SK-N-SH (cell line): ENCODE measurements at regions not wholly inside any gene's neighbourhood (a gene's known extent, or its start where the extent isn't known, plus 50 kb on each side); places are given as distances from the start of the nearest gene placed in this dataset.

Experiments used
- CTCF ChIA-PET: fragments of 300-600, 350-600 bp; formaldehyde crosslinking; extraction: SDS; loops from one replicate; lab custom pipeline; 2021; lab: Yijun Ruan, JAX
- POLR2A ChIA-PET: fragments of 350-600 bp; sonication (Branson Sonifier 250); formaldehyde crosslinking; extraction: SDS; loops from one replicate; lab custom pipeline; 2020; ENCODE audit warnings: antibody characterized with exemption, inconsistent platforms; lab: Yijun Ruan, JAX
- DNase-seq: peaks from one replicate; pipeline ENCODE4 v3.0.0; 2012
- H2AFZ ChIP-seq: fragments of 200-600 bp; sonication (generic); 2 replicates; pipeline ENCODE4 v1.8.1; 2016; ENCODE audit warnings: antibody characterized with exemption, mild to moderate bottlenecking, low read depth
- H3F3A ChIP-seq: fragments of 200-600 bp; sonication (generic); replicated peaks from 2 replicates; pipeline ENCODE3; 2016; ENCODE audit warnings: antibody characterized with exemption, mild to moderate bottlenecking; ENCODE audit not compliant: insufficient read depth
- H3K27ac ChIP-seq, 2 experiments: fragments of 200-500 bp in 1 of 2; fragments of 200-600 bp in 1 of 2; sonication (Bioruptor generic) in 1 of 2; sonication (generic), shearing (Covaris generic) in 1 of 2; 2 replicates each; pipeline versions ENCODE4 v1.5.1 to v1.6.1; 2014 to 2016; ENCODE audit warnings: low read depth in 2 of 2, inconsistent platforms in 1 of 2, low read length in 1 of 2, mild to moderate bottlenecking in 1 of 2, mixed read lengths in 1 of 2
- H3K27me3 ChIP-seq: fragments of 200-600 bp; sonication (generic), shearing (Covaris generic); 2 replicates; pipeline ENCODE4 v1.6.1; 2016; ENCODE audit warnings: mixed run types; ENCODE audit not compliant: insufficient read depth
- H3K36me3 ChIP-seq, 2 experiments: fragments of 200-500 bp in 1 of 2; fragments of 200-600 bp in 1 of 2; sonication (Bioruptor generic) in 1 of 2; sonication (generic) in 1 of 2; replicated peaks in 1 of 2; 2 replicates each; pipeline versions ENCODE3 to v1.5.1; 2014 to 2016; ENCODE audit warnings: low read length in 1 of 2, mild to moderate bottlenecking in 1 of 2; ENCODE audit not compliant: insufficient read depth in 2 of 2, control insufficient read depth in 1 of 2
- H3K4me1 ChIP-seq, 2 experiments: fragments of 200-500 bp in 1 of 2; fragments of 200-600 bp in 1 of 2; sonication (Bioruptor generic) in 1 of 2; sonication (generic), shearing (Covaris generic) in 1 of 2; 2 replicates each; pipeline versions ENCODE4 v1.5.1 to v1.6.1; 2014 to 2016; ENCODE audit warnings: low read depth in 1 of 2, low read length in 1 of 2, mixed run types in 1 of 2; ENCODE audit not compliant: insufficient read depth in 2 of 2, control insufficient read depth in 1 of 2
- H3K4me2 ChIP-seq: fragments of 200-600 bp; sonication (generic), shearing (Covaris generic); 2 replicates; pipeline ENCODE4 v1.6.1; 2017; ENCODE audit warnings: mixed run types
- H3K4me3 ChIP-seq, 2 experiments: fragments of 200-500 bp in 1 of 2; fragments of 200-600 bp in 1 of 2; sonication (Bioruptor generic) in 1 of 2; sonication (generic), shearing (Covaris generic) in 1 of 2; 2 replicates each; pipeline versions ENCODE4 v1.5.1 to v1.8.1; 2014 to 2016; ENCODE audit warnings: low read depth in 2 of 2, inconsistent platforms in 1 of 2, low read length in 1 of 2, mild to moderate bottlenecking in 1 of 2, mixed read lengths in 1 of 2, moderate library complexity in 1 of 2
- H3K79me2 ChIP-seq: fragments of 200-600 bp; sonication (generic); 2 replicates; pipeline ENCODE4 v1.8.1; 2017; ENCODE audit warnings: mild to moderate bottlenecking; ENCODE audit not compliant: insufficient read depth
- H3K9ac ChIP-seq: fragments of 200-600 bp; sonication (generic); 2 replicates; pipeline ENCODE4 v1.6.1; 2017; ENCODE audit warnings: mixed run types
- H3K9me2 ChIP-seq: fragments of 200-600 bp; sonication (generic); 2 replicates; pipeline ENCODE4 v1.6.1; 2017; ENCODE audit warnings: mixed run types
- H3K9me3 ChIP-seq: fragments of 200-600 bp; sonication (generic); 2 replicates; pipeline ENCODE4 v1.6.1; 2017; ENCODE audit warnings: mixed run types, mild to moderate bottlenecking, moderate library complexity
- H4K20me1 ChIP-seq: fragments of 200-600 bp; sonication (generic); 2 replicates; pipeline ENCODE4 v1.6.1; 2017; ENCODE audit warnings: mild to moderate bottlenecking, mixed run types; ENCODE audit not compliant: insufficient read depth
- CHD2 ChIP-seq: fragments of 150-350 bp; IDR thresholded peaks from 2 replicates; pipeline ENCODE4 v1.6.1; 2018; ENCODE audit warnings: low read length; ENCODE audit not compliant: partially characterized antibody
- CTCF ChIP-seq: fragments of 200-600 bp; sonication (generic); IDR thresholded peaks from 2 replicates; pipeline ENCODE4 v1.6.1; 2017; ENCODE audit warnings: antibody characterized with exemption, mild to moderate bottlenecking, moderate library complexity
- FOSL2 ChIP-seq: IDR thresholded peaks from 2 replicates; pipeline ENCODE4 v1.4.0; 2012; ENCODE audit warnings: low read depth, mild to moderate bottlenecking, moderate library complexity, borderline replicate concordance
- FOXJ3 ChIP-seq: sonication (generic); formaldehyde crosslinking; IDR thresholded peaks from 2 replicates; pipeline ENCODE4 v1.5.1; 2020; ENCODE audit warnings: mild to moderate bottlenecking, missing genetic modification reagents
- FOXM1 ChIP-seq: IDR thresholded peaks from 2 replicates; pipeline ENCODE4 v1.4.0; 2012; ENCODE audit warnings: low read depth, mild to moderate bottlenecking
- GABPA ChIP-seq: IDR thresholded peaks from 2 replicates; pipeline ENCODE4 v1.4.0; 2012; ENCODE audit warnings: low read depth, mild to moderate bottlenecking
- IRF3 ChIP-seq: fragments of 150-350 bp; IDR thresholded peaks from 2 replicates; pipeline ENCODE4 v1.6.1; 2016; ENCODE audit warnings: mild to moderate bottlenecking, low read depth, low read length
- JUND ChIP-seq: IDR thresholded peaks from 2 replicates; pipeline ENCODE4 v1.4.0; 2012
- MAX ChIP-seq: IDR thresholded peaks from 2 replicates; pipeline ENCODE4 v1.4.0; 2012; ENCODE audit warnings: low read depth
- MEF2A ChIP-seq: IDR thresholded peaks from 2 replicates; pipeline ENCODE4 v1.4.0; 2012; ENCODE audit warnings: low read depth, borderline replicate concordance
- MXI1 ChIP-seq: IDR thresholded peaks from 2 replicates; pipeline ENCODE4 v1.6.1; 2012; ENCODE audit warnings: mild to moderate bottlenecking, low read depth, low read length, improper control_type of control experiment
- NRF1 ChIP-seq: IDR thresholded peaks from 2 replicates; pipeline ENCODE4 v1.6.1; 2012; ENCODE audit warnings: low read depth, mild to moderate bottlenecking, low read length
- RAD21 ChIP-seq: IDR thresholded peaks from 2 replicates; pipeline ENCODE4 v1.6.1; 2012; ENCODE audit warnings: mild to moderate bottlenecking, low read length
- SMC3 ChIP-seq: IDR thresholded peaks from 2 replicates; pipeline ENCODE4 v1.6.1; 2012; ENCODE audit warnings: low read depth, low read length, improper control_type of control experiment
- TAF1 ChIP-seq: IDR thresholded peaks from 2 replicates; pipeline ENCODE4 v1.6.1; 2012; ENCODE audit warnings: low read depth, mild to moderate bottlenecking, low read length, moderate library complexity, borderline replicate concordance
- TCF12 ChIP-seq: IDR thresholded peaks from 2 replicates; pipeline ENCODE4 v1.4.0; 2012
- TEAD4 ChIP-seq: IDR thresholded peaks from 2 replicates; pipeline ENCODE4 v1.4.0; 2012; ENCODE audit warnings: mild to moderate bottlenecking, borderline replicate concordance; ENCODE audit not compliant: insufficient read depth
- USF1 ChIP-seq: IDR thresholded peaks from 2 replicates; pipeline ENCODE4 v1.4.0; 2012; ENCODE audit warnings: low read depth, borderline replicate concordance
- YY1 ChIP-seq: IDR thresholded peaks from 2 replicates; pipeline ENCODE4 v1.4.0; 2012; ENCODE audit warnings: low read depth, mild to moderate bottlenecking
- WGBS: methylation state at CpG from one replicate; pipeline ENCODE4 v1.1.6; 2017; ENCODE audit warnings: low lambda C conversion rate; 5-methylcytosine and 5-hydroxymethylcytosine counted together

- TF ChIP-seq FOXM1 (no peak), MXI1 (no peak), CHD2 (no peak), YY1 (no peak), IRF3 (no peak), USF1 (no peak), JUND (no peak)
Measured at GRCh38 chrX:3549411-3549911, 164.0 kb downstream of the PRKX start (continued).

GRCh38 chrX:3548765-3549391 is 164.6 kb downstream of the PRKX start:
- peak overlapping the region; percentile 60 for H3K4me2 ChIP-seq
- no peaks in the 10 kb centered on the region for H4K20me1 ChIP-seq
- H3K4me3 ChIP-seq = peak overlapping the region; percentile 20 to 47; a peak in 3 of 4 replicates
- no peaks in the 10 kb centered on the region for H3K9me2 ChIP-seq
- H3F3A ChIP-seq = no peaks in the 10 kb centered on the region
- peak; percentile 14 for DNase-seq
- no peaks in the 10 kb centered on the region for H3K9me3 ChIP-seq
- H3K4me1 ChIP-seq = no peaks in the 10 kb centered on the region; a peak in 1 of 4 replicates
- H2AFZ ChIP-seq = peak overlapping the region; percentile 70; the same call in 1 of the 2 replicates
- CTCF ChIA-PET = interaction anchor here (0.9 to 1.7 kb wide), 5 partner anchors 8 to 671 kb away, joined by 3 to 4 read pairs (median 3); no protein-coding TSS in a partner anchor
- TF ChIP-seq SMC3 (peak; percentile 37), CTCF (peak; percentile 56), RAD21 (peak; percentile 47), FOXM1 (no peak)
- no peaks in the 10 kb centered on the region for H3K27me3 ChIP-seq
- POLR2A ChIA-PET = no interaction called here
- WGBS = 10% methylated on average over 15 of the region's 15 CpGs
- H3K79me2 ChIP-seq = no peaks in the 10 kb centered on the region
- H3K36me3 ChIP-seq = no peaks in the 10 kb centered on the region
- no peak overlapping the region; a peak in 1 of 4 replicates for H3K27ac ChIP-seq
- H3K9ac ChIP-seq = no peak overlapping the region; the same call in 1 of the 2 replicates

GRCh38 chrX:3545901-3546300 is 167.5 kb downstream of the PRKX start:
- Histone ChIP-seq H3K9me3 (no peaks in the 10 kb centered on the region), H2AFZ (no peak overlapping the region), H3F3A (no peaks in the 10 kb centered on the region), H3K27me3 (no peaks in the 10 kb centered on the region), H3K4me1 (no peaks in the 10 kb centered on the region; a peak in 1 of 4 replicates), H3K4me3 (no peak overlapping the region), H4K20me1 (no peaks in the 10 kb centered on the region), H3K79me2 (no peaks in the 10 kb centered on the region), H3K4me2 (no peak overlapping the region), H3K9ac (no peak overlapping the region), H3K36me3 (no peaks in the 10 kb centered on the region), H3K9me2 (no peaks in the 10 kb centered on the region), H3K27ac (no peak overlapping the region)
- ChIA-PET POLR2A (no interaction called here), CTCF (interaction anchor here (0.6 kb wide), 1 partner anchor 254 kb away, joined by 3 read pairs; no protein-coding TSS in a partner anchor)
- no peak for DNase-seq
- WGBS = 18% methylated on average over 5 of the region's 5 CpGs
- TF ChIP-seq FOXJ3 (no peak), RAD21 (no peak), MEF2A (no peak), NRF1 (no peak), SMC3 (no peak), MAX (no peak), FOSL2 (no peak), TCF12 (no peak), TEAD4 (no peak), FOXM1 (no peak), TAF1 (no peak), GABPA (no peak), USF1 (no peak)
